ENCODE measurements at regions not wholly inside any gene's neighbourhood (a gene's known extent, or its start where the extent isn't known, plus 50 kb on each side); places are given as distances from the start of the nearest gene placed in this dataset.

- DNase-seq: no peak
Observed at GRCh38 chr1:36743286-36744005, 260.7 kb upstream of the CSF3R start.

GRCh38 chr1:36741066-36741465, 258.4 kb upstream of the CSF3R start:
- no peak for DNase-seq

GRCh38 chr1:36740446-36740845, 257.7 kb upstream of the CSF3R start:
- no peak for DNase-seq

GRCh38 chr1:36739703-36740289, 257.1 kb upstream of the CSF3R start:
- no peak for DNase-seq

GRCh38 chr1:36738245-36738644, 255.5 kb upstream of the CSF3R start:
- no peak for DNase-seq

GRCh38 chr1:36737767-36738166, 255.1 kb upstream of the CSF3R start:
- DNase-seq: no peak

- DNase-seq: no peak
Observed at GRCh38 chr1:36737038-36737555, 254.4 kb upstream of the CSF3R start.

GRCh38 chr1:36735939-36736730, 253.4 kb upstream of the CSF3R start:
- DNase-seq: no peak

GRCh38 chr1:36735436-36735835, 252.7 kb upstream of the CSF3R start:
- DNase-seq: no peak

- DNase-seq: no peak
Observed at GRCh38 chr1:36734356-36734755, 251.6 kb upstream of the CSF3R start.

GRCh38 chr1:36733748-36734147, 251.0 kb upstream of the CSF3R start:
- no peak for DNase-seq

GRCh38 chr1:36732015-36732356, 249.3 kb upstream of the CSF3R start:
- no peak for DNase-seq

- DNase-seq: no peak
Observed at GRCh38 chr1:36731226-36732014, 248.7 kb upstream of the CSF3R start.

GRCh38 chr1:36730599-36730998, 247.9 kb upstream of the CSF3R start:
- no peak for DNase-seq

GRCh38 chr1:36729716-36730510, 247.2 kb upstream of the CSF3R start:
- DNase-seq: no peak

GRCh38 chr1:36729289-36729688, 246.6 kb upstream of the CSF3R start:
- no peak for DNase-seq

GRCh38 chr1:36728846-36729245, 246.1 kb upstream of the CSF3R start:
- no peak for DNase-seq

- no peak for DNase-seq
Observed at GRCh38 chr1:36728051-36728450, 245.3 kb upstream of the CSF3R start.

- DNase-seq: no peak
Observed at GRCh38 chr1:36725151-36725550, 242.4 kb upstream of the CSF3R start.

- no peak for DNase-seq
Observed at GRCh38 chr1:36723813-36724212, 241.1 kb upstream of the CSF3R start.

GRCh38 chr1:36722871-36723270, 240.2 kb upstream of the CSF3R start:
- DNase-seq: no peak

GRCh38 chr1:36721261-36721660, 238.5 kb upstream of the CSF3R start:
- no peak for DNase-seq

Measured in stimulated activated CD8-positive, alpha-beta memory T cell treated with anti-CD3 and anti-CD28 coated beads, Interleukin-4, amount 100 ng/mL, for 48 hours (primary cell).